GM23338 (cell line): ENCODE measurements at regions not wholly inside any gene's neighbourhood (a gene's known extent, or its start where the extent isn't known, plus 50 kb on each side); places are given as distances from the start of the nearest gene placed in this dataset.

Source experiments
- EZH2phosphoT487 ChIP-seq: fragments of 200-600 bp; sonication (generic); IDR thresholded peaks from one replicate; pipeline ENCODE4 v1.8.1; 2018; ENCODE audit warnings: antibody characterized with exemption; ENCODE audit not compliant: unreplicated experiment
- JUNB ChIP-seq: IDR thresholded peaks from one replicate; pipeline ENCODE4 v1.6.1; 2016; ENCODE audit warnings: antibody characterized with exemption; ENCODE audit not compliant: unreplicated experiment
- POLR2AphosphoS5 ChIP-seq: IDR thresholded peaks from 2 replicates; pipeline ENCODE4 v1.6.1; 2016; ENCODE audit warnings: antibody characterized with exemption, low read depth
- STAT1 ChIP-seq: IDR thresholded peaks from one replicate; pipeline ENCODE4 v1.6.1; 2016; ENCODE audit warnings: antibody characterized with exemption; ENCODE audit not compliant: unreplicated experiment
- ZNF331 ChIP-seq: fragments of 250-450 bp; sonication (Bioruptor Pico); IDR thresholded peaks from 2 replicates; pipeline ENCODE4 v1.5.0; 2020; ENCODE audit warnings: low read depth, mild to moderate bottlenecking, moderate library complexity
- TF ChIP-seq, protein P1 (sequence below), 2 experiments: fragments of 200-600 bp in 1 of 2; sonication (generic) in 1 of 2; conservative IDR thresholded peaks; 2 replicates each; pipeline versions ENCODE4 v1.5.1 to v1.6.1; 2016 to 2017; ENCODE audit warnings: antibody characterized with exemption in 2 of 2, low read depth in 2 of 2, mild to moderate bottlenecking in 2 of 2, moderate library complexity in 1 of 2
- TF ChIP-seq, protein P2 (sequence below): IDR thresholded peaks from one replicate; pipeline ENCODE4 v1.6.1; 2018; ENCODE audit warnings: antibody characterized with exemption; ENCODE audit not compliant: unreplicated experiment

- TF ChIP-seq, protein P1, sequence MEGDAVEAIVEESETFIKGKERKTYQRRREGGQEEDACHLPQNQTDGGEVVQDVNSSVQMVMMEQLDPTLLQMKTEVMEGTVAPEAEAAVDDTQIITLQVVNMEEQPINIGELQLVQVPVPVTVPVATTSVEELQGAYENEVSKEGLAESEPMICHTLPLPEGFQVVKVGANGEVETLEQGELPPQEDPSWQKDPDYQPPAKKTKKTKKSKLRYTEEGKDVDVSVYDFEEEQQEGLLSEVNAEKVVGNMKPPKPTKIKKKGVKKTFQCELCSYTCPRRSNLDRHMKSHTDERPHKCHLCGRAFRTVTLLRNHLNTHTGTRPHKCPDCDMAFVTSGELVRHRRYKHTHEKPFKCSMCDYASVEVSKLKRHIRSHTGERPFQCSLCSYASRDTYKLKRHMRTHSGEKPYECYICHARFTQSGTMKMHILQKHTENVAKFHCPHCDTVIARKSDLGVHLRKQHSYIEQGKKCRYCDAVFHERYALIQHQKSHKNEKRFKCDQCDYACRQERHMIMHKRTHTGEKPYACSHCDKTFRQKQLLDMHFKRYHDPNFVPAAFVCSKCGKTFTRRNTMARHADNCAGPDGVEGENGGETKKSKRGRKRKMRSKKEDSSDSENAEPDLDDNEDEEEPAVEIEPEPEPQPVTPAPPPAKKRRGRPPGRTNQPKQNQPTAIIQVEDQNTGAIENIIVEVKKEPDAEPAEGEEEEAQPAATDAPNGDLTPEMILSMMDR (conservative IDR thresholded peaks at IDR 0.05; ENCODE audit: low read depth in 2 of 2): no peak
- TF ChIP-seq STAT1 (no peak), JUNB (no peak), EZH2phosphoT487 (no peak), POLR2AphosphoS5 (no peak), ZNF331 (CRISPR knock-in tag) (no peak)
- TF ChIP-seq, protein P2, sequence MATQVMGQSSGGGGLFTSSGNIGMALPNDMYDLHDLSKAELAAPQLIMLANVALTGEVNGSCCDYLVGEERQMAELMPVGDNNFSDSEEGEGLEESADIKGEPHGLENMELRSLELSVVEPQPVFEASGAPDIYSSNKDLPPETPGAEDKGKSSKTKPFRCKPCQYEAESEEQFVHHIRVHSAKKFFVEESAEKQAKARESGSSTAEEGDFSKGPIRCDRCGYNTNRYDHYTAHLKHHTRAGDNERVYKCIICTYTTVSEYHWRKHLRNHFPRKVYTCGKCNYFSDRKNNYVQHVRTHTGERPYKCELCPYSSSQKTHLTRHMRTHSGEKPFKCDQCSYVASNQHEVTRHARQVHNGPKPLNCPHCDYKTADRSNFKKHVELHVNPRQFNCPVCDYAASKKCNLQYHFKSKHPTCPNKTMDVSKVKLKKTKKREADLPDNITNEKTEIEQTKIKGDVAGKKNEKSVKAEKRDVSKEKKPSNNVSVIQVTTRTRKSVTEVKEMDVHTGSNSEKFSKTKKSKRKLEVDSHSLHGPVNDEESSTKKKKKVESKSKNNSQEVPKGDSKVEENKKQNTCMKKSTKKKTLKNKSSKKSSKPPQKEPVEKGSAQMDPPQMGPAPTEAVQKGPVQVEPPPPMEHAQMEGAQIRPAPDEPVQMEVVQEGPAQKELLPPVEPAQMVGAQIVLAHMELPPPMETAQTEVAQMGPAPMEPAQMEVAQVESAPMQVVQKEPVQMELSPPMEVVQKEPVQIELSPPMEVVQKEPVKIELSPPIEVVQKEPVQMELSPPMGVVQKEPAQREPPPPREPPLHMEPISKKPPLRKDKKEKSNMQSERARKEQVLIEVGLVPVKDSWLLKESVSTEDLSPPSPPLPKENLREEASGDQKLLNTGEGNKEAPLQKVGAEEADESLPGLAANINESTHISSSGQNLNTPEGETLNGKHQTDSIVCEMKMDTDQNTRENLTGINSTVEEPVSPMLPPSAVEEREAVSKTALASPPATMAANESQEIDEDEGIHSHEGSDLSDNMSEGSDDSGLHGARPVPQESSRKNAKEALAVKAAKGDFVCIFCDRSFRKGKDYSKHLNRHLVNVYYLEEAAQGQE: no peak
These were observed 117.7 kb upstream of the RASGRP1 start for GRCh38 chr15:38682363-38682762.
